SK-N-SH (cell line): ENCODE measurements at regions not wholly inside any gene's neighbourhood (a gene's known extent, or its start where the extent isn't known, plus 50 kb on each side); places are given as distances from the start of the nearest gene placed in this dataset.

Experiments used
- CTCF ChIA-PET: fragments of 300-600, 350-600 bp; formaldehyde crosslinking; extraction: SDS; loops from one replicate; lab custom pipeline; 2021; lab: Yijun Ruan, JAX
- POLR2A ChIA-PET: fragments of 350-600 bp; sonication (Branson Sonifier 250); formaldehyde crosslinking; extraction: SDS; loops from one replicate; lab custom pipeline; 2020; ENCODE audit warnings: antibody characterized with exemption, inconsistent platforms; lab: Yijun Ruan, JAX
- DNase-seq: peaks from one replicate; pipeline ENCODE4 v3.0.0; 2012
- H2AFZ ChIP-seq: fragments of 200-600 bp; sonication (generic); 2 replicates; pipeline ENCODE4 v1.8.1; 2016; ENCODE audit warnings: antibody characterized with exemption, mild to moderate bottlenecking, low read depth
- H3F3A ChIP-seq: fragments of 200-600 bp; sonication (generic); replicated peaks from 2 replicates; pipeline ENCODE3; 2016; ENCODE audit warnings: antibody characterized with exemption, mild to moderate bottlenecking; ENCODE audit not compliant: insufficient read depth
- H3K27ac ChIP-seq, 2 experiments: fragments of 200-500 bp in 1 of 2; fragments of 200-600 bp in 1 of 2; sonication (Bioruptor generic) in 1 of 2; sonication (generic), shearing (Covaris generic) in 1 of 2; 2 replicates each; pipeline versions ENCODE4 v1.5.1 to v1.6.1; 2014 to 2016; ENCODE audit warnings: low read depth in 2 of 2, inconsistent platforms in 1 of 2, low read length in 1 of 2, mild to moderate bottlenecking in 1 of 2, mixed read lengths in 1 of 2
- H3K27me3 ChIP-seq: fragments of 200-600 bp; sonication (generic), shearing (Covaris generic); 2 replicates; pipeline ENCODE4 v1.6.1; 2016; ENCODE audit warnings: mixed run types; ENCODE audit not compliant: insufficient read depth
- H3K36me3 ChIP-seq, 2 experiments: fragments of 200-500 bp in 1 of 2; fragments of 200-600 bp in 1 of 2; sonication (Bioruptor generic) in 1 of 2; sonication (generic) in 1 of 2; replicated peaks in 1 of 2; 2 replicates each; pipeline versions ENCODE3 to v1.5.1; 2014 to 2016; ENCODE audit warnings: low read length in 1 of 2, mild to moderate bottlenecking in 1 of 2; ENCODE audit not compliant: insufficient read depth in 2 of 2, control insufficient read depth in 1 of 2
- H3K4me1 ChIP-seq, 2 experiments: fragments of 200-500 bp in 1 of 2; fragments of 200-600 bp in 1 of 2; sonication (Bioruptor generic) in 1 of 2; sonication (generic), shearing (Covaris generic) in 1 of 2; 2 replicates each; pipeline versions ENCODE4 v1.5.1 to v1.6.1; 2014 to 2016; ENCODE audit warnings: low read depth in 1 of 2, low read length in 1 of 2, mixed run types in 1 of 2; ENCODE audit not compliant: insufficient read depth in 2 of 2, control insufficient read depth in 1 of 2
- H3K4me2 ChIP-seq: fragments of 200-600 bp; sonication (generic), shearing (Covaris generic); 2 replicates; pipeline ENCODE4 v1.6.1; 2017; ENCODE audit warnings: mixed run types
- H3K4me3 ChIP-seq, 2 experiments: fragments of 200-500 bp in 1 of 2; fragments of 200-600 bp in 1 of 2; sonication (Bioruptor generic) in 1 of 2; sonication (generic), shearing (Covaris generic) in 1 of 2; 2 replicates each; pipeline versions ENCODE4 v1.5.1 to v1.8.1; 2014 to 2016; ENCODE audit warnings: low read depth in 2 of 2, inconsistent platforms in 1 of 2, low read length in 1 of 2, mild to moderate bottlenecking in 1 of 2, mixed read lengths in 1 of 2, moderate library complexity in 1 of 2
- H3K79me2 ChIP-seq: fragments of 200-600 bp; sonication (generic); 2 replicates; pipeline ENCODE4 v1.8.1; 2017; ENCODE audit warnings: mild to moderate bottlenecking; ENCODE audit not compliant: insufficient read depth
- H3K9ac ChIP-seq: fragments of 200-600 bp; sonication (generic); 2 replicates; pipeline ENCODE4 v1.6.1; 2017; ENCODE audit warnings: mixed run types
- H3K9me2 ChIP-seq: fragments of 200-600 bp; sonication (generic); 2 replicates; pipeline ENCODE4 v1.6.1; 2017; ENCODE audit warnings: mixed run types
- H3K9me3 ChIP-seq: fragments of 200-600 bp; sonication (generic); 2 replicates; pipeline ENCODE4 v1.6.1; 2017; ENCODE audit warnings: mixed run types, mild to moderate bottlenecking, moderate library complexity
- H4K20me1 ChIP-seq: fragments of 200-600 bp; sonication (generic); 2 replicates; pipeline ENCODE4 v1.6.1; 2017; ENCODE audit warnings: mild to moderate bottlenecking, mixed run types; ENCODE audit not compliant: insufficient read depth
- ELF1 ChIP-seq: IDR thresholded peaks from 2 replicates; pipeline ENCODE4 v1.4.0; 2012
- EZH2phosphoT487 ChIP-seq: fragments of 200-600 bp; sonication (generic); IDR thresholded peaks from 2 replicates; pipeline ENCODE4 v1.6.1; 2017; ENCODE audit warnings: low read depth, mixed run types, mild to moderate bottlenecking, antibody characterized with exemption, moderate library complexity, borderline replicate concordance
- FOSL2 ChIP-seq: IDR thresholded peaks from 2 replicates; pipeline ENCODE4 v1.4.0; 2012; ENCODE audit warnings: low read depth, mild to moderate bottlenecking, moderate library complexity, borderline replicate concordance
- FOXJ3 ChIP-seq: sonication (generic); formaldehyde crosslinking; IDR thresholded peaks from 2 replicates; pipeline ENCODE4 v1.5.1; 2020; ENCODE audit warnings: mild to moderate bottlenecking, missing genetic modification reagents
- NFIC ChIP-seq: IDR thresholded peaks from 2 replicates; pipeline ENCODE4 v1.4.0; 2012; ENCODE audit warnings: borderline replicate concordance
- RFX5 ChIP-seq: IDR thresholded peaks from 2 replicates; pipeline ENCODE4 v1.6.1; 2012; ENCODE audit warnings: mild to moderate bottlenecking, improper control_type of control experiment, low read length
- TAF1 ChIP-seq: IDR thresholded peaks from 2 replicates; pipeline ENCODE4 v1.6.1; 2012; ENCODE audit warnings: low read depth, mild to moderate bottlenecking, low read length, moderate library complexity, borderline replicate concordance
- WGBS: methylation state at CpG from one replicate; pipeline ENCODE4 v1.1.6; 2017; ENCODE audit warnings: low lambda C conversion rate; 5-methylcytosine and 5-hydroxymethylcytosine counted together
- TF ChIP-seq, protein P1 (sequence below): IDR thresholded peaks from 2 replicates; pipeline ENCODE4 v1.4.0; 2012; ENCODE audit warnings: low read depth, borderline replicate concordance
- TF ChIP-seq, protein P2 (sequence below): fragments of 150-350 bp; IDR thresholded peaks from 2 replicates; pipeline ENCODE4 v1.6.1; 2017; ENCODE audit warnings: antibody characterized with exemption, low read length, low read depth, borderline replicate concordance
- TF ChIP-seq, protein P3 (sequence below): IDR thresholded peaks from 2 replicates; pipeline ENCODE4 v1.4.0; 2012; ENCODE audit warnings: low read depth, borderline replicate concordance
- TF ChIP-seq, protein P4 (sequence below): fragments of 150-350 bp; IDR thresholded peaks from 2 replicates; pipeline ENCODE4 v1.6.1; 2016; ENCODE audit warnings: mild to moderate bottlenecking, low read depth, low read length

DNA sequence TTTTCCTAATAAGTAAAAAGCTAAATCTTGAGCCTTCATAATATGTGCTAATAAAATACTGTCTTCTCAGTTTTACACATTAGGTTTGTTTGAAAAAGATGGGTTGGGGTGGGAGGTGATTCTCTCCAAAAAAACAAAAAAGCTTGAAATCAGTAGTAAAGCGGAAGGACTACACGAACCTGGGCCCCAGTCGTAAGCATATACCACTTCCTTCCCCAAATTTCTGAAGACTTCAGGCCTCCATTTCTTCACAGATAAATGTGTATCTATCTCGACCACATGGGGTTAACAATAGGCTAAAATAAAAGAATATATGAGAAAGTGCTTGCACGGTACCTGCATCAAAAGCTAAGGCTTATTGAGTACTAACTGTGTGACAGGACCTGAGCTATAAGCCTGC is 51.6 kb upstream of the PAX2 start:
- TF ChIP-seq, protein P1, sequence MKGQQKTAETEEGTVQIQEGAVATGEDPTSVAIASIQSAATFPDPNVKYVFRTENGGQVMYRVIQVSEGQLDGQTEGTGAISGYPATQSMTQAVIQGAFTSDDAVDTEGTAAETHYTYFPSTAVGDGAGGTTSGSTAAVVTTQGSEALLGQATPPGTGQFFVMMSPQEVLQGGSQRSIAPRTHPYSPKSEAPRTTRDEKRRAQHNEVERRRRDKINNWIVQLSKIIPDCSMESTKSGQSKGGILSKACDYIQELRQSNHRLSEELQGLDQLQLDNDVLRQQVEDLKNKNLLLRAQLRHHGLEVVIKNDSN = no peak
- TF ChIP-seq, protein P2, sequence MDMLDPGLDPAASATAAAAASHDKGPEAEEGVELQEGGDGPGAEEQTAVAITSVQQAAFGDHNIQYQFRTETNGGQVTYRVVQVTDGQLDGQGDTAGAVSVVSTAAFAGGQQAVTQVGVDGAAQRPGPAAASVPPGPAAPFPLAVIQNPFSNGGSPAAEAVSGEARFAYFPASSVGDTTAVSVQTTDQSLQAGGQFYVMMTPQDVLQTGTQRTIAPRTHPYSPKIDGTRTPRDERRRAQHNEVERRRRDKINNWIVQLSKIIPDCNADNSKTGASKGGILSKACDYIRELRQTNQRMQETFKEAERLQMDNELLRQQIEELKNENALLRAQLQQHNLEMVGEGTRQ = no peak
- TF ChIP-seq, protein P3, sequence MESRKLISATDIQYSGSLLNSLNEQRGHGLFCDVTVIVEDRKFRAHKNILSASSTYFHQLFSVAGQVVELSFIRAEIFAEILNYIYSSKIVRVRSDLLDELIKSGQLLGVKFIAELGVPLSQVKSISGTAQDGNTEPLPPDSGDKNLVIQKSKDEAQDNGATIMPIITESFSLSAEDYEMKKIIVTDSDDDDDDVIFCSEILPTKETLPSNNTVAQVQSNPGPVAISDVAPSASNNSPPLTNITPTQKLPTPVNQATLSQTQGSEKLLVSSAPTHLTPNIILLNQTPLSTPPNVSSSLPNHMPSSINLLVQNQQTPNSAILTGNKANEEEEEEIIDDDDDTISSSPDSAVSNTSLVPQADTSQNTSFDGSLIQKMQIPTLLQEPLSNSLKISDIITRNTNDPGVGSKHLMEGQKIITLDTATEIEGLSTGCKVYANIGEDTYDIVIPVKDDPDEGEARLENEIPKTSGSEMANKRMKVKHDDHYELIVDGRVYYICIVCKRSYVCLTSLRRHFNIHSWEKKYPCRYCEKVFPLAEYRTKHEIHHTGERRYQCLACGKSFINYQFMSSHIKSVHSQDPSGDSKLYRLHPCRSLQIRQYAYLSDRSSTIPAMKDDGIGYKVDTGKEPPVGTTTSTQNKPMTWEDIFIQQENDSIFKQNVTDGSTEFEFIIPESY = no peak
- TF ChIP-seq, protein P4, sequence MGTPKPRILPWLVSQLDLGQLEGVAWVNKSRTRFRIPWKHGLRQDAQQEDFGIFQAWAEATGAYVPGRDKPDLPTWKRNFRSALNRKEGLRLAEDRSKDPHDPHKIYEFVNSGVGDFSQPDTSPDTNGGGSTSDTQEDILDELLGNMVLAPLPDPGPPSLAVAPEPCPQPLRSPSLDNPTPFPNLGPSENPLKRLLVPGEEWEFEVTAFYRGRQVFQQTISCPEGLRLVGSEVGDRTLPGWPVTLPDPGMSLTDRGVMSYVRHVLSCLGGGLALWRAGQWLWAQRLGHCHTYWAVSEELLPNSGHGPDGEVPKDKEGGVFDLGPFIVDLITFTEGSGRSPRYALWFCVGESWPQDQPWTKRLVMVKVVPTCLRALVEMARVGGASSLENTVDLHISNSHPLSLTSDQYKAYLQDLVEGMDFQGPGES = no peak
- TF ChIP-seq NFIC (no peak), FOXJ3 (CRISPR knock-in tag) (no peak), TAF1 (no peak), EZH2phosphoT487 (no peak), FOSL2 (no peak), RFX5 (no peak), ELF1 (no peak)
- TF ChIP-seq, all 33 proteins: peak for 0
- no peaks in the 10 kb centered on the region for H3K9me2 ChIP-seq
- 50% methylated on average over 5 of the region's 5 CpGs for whole genome bisulfite sequencing
- H2AFZ ChIP-seq = no peak overlapping the region
- no peaks in the 10 kb centered on the region for H4K20me1 ChIP-seq
- H3K27ac ChIP-seq = no peak overlapping the region
- H3K36me3 ChIP-seq = no peaks in the 10 kb centered on the region
- H3F3A ChIP-seq = no peaks in the 10 kb centered on the region
- H3K27me3 ChIP-seq = peaks cover 8% of the 10 kb centered on the region; the same call in 1 of the 2 replicates
- ChIA-PET POLR2A (no interaction called here), CTCF (interaction anchor here (0.8 to 2.1 kb wide), 5 partner anchors 15 to 322 kb away, joined by 3 to 8 read pairs (median 4); no protein-coding TSS in a partner anchor)
- H3K9me3 ChIP-seq = no peaks in the 10 kb centered on the region
- H3K9ac ChIP-seq = no peak overlapping the region
- DNase-seq = no peak
- H3K4me3 ChIP-seq = no peak overlapping the region
- no peaks in the 10 kb centered on the region; a peak in 1 of 4 replicates for H3K4me1 ChIP-seq
- H3K79me2 ChIP-seq = no peaks in the 10 kb centered on the region
- H3K4me2 ChIP-seq = no peak overlapping the region
